Neutrophil (primary cell): ENCODE measurements at regions not wholly inside any gene's neighbourhood (a gene's known extent, or its start where the extent isn't known, plus 50 kb on each side); places are given as distances from the start of the nearest gene placed in this dataset.

Source experiments
- H3K27ac ChIP-seq: fragments of 200-600 bp; sonication (generic); 2 replicates; pipeline ENCODE4 v1.5.1; 2016; ENCODE audit warnings: mild to moderate bottlenecking, moderate library complexity
- H3K27me3 ChIP-seq: fragments of 200-600 bp; sonication (generic); 2 replicates; pipeline ENCODE4 v1.6.0; 2016; ENCODE audit warnings: mild to moderate bottlenecking
- H3K36me3 ChIP-seq: fragments of 200-600 bp; sonication (generic); 2 replicates; pipeline ENCODE4 v1.5.1; 2017
- H3K4me1 ChIP-seq, 2 experiments: fragments of 200-600 bp in 1 of 2; sonication (generic) in 1 of 2; 1 replicate in 1 of 2; 2 replicates in 1 of 2; pipeline versions ENCODE4 v1.5.1 to v1.6.1; 2013 to 2016; ENCODE audit warnings: low read depth in 1 of 2, low read length in 1 of 2, mild to moderate bottlenecking in 1 of 2, moderate library complexity in 1 of 2; ENCODE audit not compliant: control insufficient read depth in 1 of 2, insufficient read depth in 1 of 2
- H3K4me3 ChIP-seq, 2 experiments: fragments of 200-600 bp in 1 of 2; sonication (generic) in 1 of 2; 1 replicate in 1 of 2; 2 replicates in 1 of 2; pipeline ENCODE4 v1.5.1; 2013 to 2016; ENCODE audit warnings: low read depth in 1 of 2, low read length in 1 of 2, mild to moderate bottlenecking in 1 of 2, moderate library complexity in 1 of 2
- H3K9me3 ChIP-seq: fragments of 200-600 bp; sonication (generic); 2 replicates; pipeline ENCODE4 v1.5.1; 2016
- TF ChIP-seq, protein P1 (sequence below): fragments of 200-600 bp; sonication (generic); IDR thresholded peaks from 2 replicates; pipeline ENCODE4 v1.5.1; 2016; ENCODE audit warnings: antibody characterized with exemption

GRCh38 chr22:25406510-25407210 is 157.8 kb upstream of the GRK3 start:
- Histone ChIP-seq H3K36me3 (no peaks in the 10 kb centered on the region), H3K27me3 (no peaks in the 10 kb centered on the region), H3K4me3 (no peak overlapping the region), H3K27ac (peak overlapping the region; percentile 55), H3K4me1 (peaks cover 35 to 37% of the 10 kb centered on the region in 2 experiments), H3K9me3 (no peaks in the 10 kb centered on the region)
- TF ChIP-seq, protein P1, sequence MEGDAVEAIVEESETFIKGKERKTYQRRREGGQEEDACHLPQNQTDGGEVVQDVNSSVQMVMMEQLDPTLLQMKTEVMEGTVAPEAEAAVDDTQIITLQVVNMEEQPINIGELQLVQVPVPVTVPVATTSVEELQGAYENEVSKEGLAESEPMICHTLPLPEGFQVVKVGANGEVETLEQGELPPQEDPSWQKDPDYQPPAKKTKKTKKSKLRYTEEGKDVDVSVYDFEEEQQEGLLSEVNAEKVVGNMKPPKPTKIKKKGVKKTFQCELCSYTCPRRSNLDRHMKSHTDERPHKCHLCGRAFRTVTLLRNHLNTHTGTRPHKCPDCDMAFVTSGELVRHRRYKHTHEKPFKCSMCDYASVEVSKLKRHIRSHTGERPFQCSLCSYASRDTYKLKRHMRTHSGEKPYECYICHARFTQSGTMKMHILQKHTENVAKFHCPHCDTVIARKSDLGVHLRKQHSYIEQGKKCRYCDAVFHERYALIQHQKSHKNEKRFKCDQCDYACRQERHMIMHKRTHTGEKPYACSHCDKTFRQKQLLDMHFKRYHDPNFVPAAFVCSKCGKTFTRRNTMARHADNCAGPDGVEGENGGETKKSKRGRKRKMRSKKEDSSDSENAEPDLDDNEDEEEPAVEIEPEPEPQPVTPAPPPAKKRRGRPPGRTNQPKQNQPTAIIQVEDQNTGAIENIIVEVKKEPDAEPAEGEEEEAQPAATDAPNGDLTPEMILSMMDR, result no peak

DNA sequence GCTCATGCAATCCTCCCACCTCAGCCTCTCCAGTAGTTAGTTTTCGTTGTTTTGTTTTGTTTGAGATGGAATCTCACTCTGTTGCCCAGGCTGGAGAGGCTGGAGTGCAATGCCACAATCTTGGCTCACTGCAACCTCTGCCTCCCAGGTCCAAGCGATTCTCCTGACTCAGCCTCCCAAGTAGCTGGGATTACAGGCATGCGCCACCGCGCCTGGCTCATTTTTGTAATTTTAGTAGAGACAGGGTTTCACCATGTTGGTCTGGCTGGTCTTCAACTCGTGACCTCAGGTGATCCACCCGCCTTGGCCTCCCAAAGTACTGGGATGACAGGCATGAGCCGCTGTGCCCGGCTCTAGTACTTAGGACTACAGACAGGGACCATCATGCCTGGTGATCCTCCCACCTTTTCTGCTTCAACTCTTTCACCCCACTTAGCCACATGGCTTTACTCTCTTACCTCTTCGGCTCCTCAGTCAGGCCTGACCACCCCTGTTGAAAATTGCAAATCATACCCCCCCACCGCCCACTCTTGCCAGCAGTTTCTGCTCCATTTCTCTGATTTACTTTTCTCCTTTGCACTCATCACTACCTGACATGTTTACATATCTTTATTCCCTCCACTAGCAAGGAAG is 157.1 kb upstream of the GRK3 start:
- Histone ChIP-seq H3K27ac (no peak overlapping the region), H3K4me1 (peaks cover 33 to 35% of the 10 kb centered on the region in 2 experiments), H3K36me3 (no peaks in the 10 kb centered on the region), H3K9me3 (no peaks in the 10 kb centered on the region), H3K4me3 (no peak overlapping the region), H3K27me3 (no peaks in the 10 kb centered on the region)
- TF ChIP-seq, protein P1, result no peak

DNA sequence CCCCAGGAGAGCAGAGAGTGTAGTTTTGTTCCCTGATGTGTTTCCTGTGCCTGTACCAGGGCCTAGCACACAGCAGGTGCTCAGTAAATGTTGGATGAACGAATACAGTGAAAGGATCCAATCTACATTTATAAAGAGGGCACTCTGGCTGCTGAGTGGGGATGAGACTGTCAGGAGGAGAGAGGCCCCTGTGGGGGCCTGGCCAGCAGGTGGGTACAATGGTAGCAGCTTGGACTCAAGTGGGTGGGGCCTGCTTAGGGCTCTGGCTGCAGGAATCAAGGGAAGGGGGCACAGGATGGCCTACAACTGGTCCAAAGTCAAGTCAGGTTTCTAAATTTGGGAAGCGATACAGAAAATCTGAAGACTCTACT is 156.6 kb upstream of the GRK3 start:
- Histone ChIP-seq H3K27me3 (no peaks in the 10 kb centered on the region), H3K4me3 (no peak overlapping the region), H3K36me3 (no peaks in the 10 kb centered on the region), H3K9me3 (no peaks in the 10 kb centered on the region), H3K27ac (no peak overlapping the region), H3K4me1 (peaks cover 28 to 30% of the 10 kb centered on the region in 2 experiments)
- TF ChIP-seq, protein P1, result no peak

DNA sequence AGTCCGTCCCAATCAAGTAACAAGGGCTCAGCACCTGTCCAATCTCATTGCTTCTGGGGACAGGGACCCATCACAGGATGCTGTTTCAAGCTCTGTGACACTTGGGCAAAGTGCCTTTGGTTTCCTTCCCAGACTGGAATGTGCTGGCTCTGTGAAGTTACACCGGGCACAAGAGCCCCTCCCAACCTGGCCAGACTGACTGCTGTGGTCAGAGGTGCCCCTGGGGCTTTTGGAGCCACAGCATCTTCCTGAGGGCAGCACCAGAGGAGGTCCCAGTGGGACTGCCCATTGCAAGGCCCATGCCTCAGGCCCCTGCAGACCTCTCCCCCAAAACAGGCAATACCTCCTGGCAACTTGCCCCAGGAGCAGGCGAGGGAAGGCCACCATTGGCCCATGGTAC is 155.2 kb upstream of the GRK3 start:
- Histone ChIP-seq H3K27ac (no peak overlapping the region), H3K36me3 (no peaks in the 10 kb centered on the region), H3K4me3 (no peak overlapping the region), H3K27me3 (no peaks in the 10 kb centered on the region), H3K4me1 (peaks cover 14 to 16% of the 10 kb centered on the region in 2 experiments), H3K9me3 (no peaks in the 10 kb centered on the region)
- TF ChIP-seq, protein P1, result no peak

DNA sequence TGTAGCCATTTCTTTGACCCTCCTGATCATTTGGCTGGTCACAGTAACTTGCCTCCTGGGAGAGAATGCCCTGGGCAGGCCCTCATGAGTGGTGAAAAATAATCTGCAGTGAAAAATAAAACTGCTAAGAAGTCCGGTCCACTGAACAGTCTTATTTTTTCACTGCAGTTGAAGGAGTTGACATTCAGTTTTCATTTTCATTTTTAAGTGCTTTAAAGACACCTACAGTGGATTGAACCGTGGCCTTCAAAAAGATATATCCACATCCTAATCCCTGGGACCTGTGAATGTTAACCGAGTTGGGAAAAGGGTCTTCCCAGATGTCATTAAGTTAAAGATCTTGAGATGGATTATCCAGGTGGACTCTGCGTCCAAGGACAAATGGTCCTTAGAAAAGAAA is 153.6 kb upstream of the GRK3 start:
- no peaks in the 10 kb centered on the region for H3K36me3 ChIP-seq
- no peak overlapping the region for H3K27ac ChIP-seq
- peaks cover 7 to 10% of the 10 kb centered on the region in 2 experiments for H3K4me1 ChIP-seq
- H3K4me3 ChIP-seq, result no peak overlapping the region
- H3K9me3 ChIP-seq, result no peaks in the 10 kb centered on the region
- TF ChIP-seq, protein P1, result no peak
- H3K27me3 ChIP-seq, result no peaks in the 10 kb centered on the region
